Suprapubic skin (tissue), 3 donors: ENCODE measurements at regions not wholly inside any gene's neighbourhood (a gene's known extent, or its start where the extent isn't known, plus 50 kb on each side); places are given as distances from the start of the nearest gene placed in this dataset.

ENCODE experiments used
- CTCF ChIP-seq, 2 donors: fragments of 200-600 bp in 1 of 2; fragments of 450-650 bp in 1 of 2; sonication (generic) in 1 of 2; IDR thresholded peaks; one replicate each; pipeline ENCODE4 v1.5.1; 2016 to 2019; ENCODE audit warnings: antibody characterized with exemption in 2 of 2, mild to moderate bottlenecking in 1 of 2, moderate library complexity in 1 of 2
- POLR2AphosphoS5 ChIP-seq, 3 donors: sonication (generic); formaldehyde crosslinking; IDR thresholded peaks; one replicate each; pipeline ENCODE4 v1.6.1; 2017; ENCODE audit warnings: antibody characterized with exemption in 3 of 3

- TF ChIP-seq CTCF (IDR thresholded peaks at IDR 0.05) (no peak), POLR2AphosphoS5 (IDR thresholded peaks at IDR 0.05) (no peak)
Observed at GRCh38 chr15:93649691-93650235, 560.8 kb upstream of the RGMA start.
